NCI-H748 (cell line): ENCODE measurements at regions not wholly inside any gene's neighbourhood (a gene's known extent, or its start where the extent isn't known, plus 50 kb on each side); places are given as distances from the start of the nearest gene placed in this dataset.
"Not testable (repeated sequence)": the region's sequence is repeated elsewhere in the genome, so short reads cannot be mapped to it uniquely, and the experiment has no call there.

Source experiments
- DNase-seq: peaks from one replicate; lab custom pipeline; 2025; ENCODE audit not compliant: unreplicated experiment; lab: John Stamatoyannopoulos, UW

DNA sequence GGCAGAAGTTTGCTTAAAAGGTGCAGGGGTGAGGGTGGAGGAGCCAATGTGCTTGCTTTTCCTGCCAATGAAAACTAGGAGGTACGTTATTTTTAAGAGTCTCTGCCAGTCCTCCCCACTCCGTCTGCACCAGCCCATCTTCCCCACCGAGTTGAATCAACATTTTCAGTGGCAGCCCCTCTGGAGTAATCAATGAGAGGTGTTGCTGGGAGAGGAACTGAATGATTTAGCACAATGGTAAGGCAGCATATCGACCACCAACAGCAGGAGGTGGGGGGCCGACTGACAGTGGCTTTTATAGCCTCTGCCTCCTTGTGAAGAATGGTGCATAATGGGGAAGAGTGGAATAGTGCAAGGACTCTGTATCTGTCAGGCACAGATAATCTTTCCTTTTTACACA is 1465.0 kb upstream of the GOT2 start:
- DNase-seq, result no peak

DNA sequence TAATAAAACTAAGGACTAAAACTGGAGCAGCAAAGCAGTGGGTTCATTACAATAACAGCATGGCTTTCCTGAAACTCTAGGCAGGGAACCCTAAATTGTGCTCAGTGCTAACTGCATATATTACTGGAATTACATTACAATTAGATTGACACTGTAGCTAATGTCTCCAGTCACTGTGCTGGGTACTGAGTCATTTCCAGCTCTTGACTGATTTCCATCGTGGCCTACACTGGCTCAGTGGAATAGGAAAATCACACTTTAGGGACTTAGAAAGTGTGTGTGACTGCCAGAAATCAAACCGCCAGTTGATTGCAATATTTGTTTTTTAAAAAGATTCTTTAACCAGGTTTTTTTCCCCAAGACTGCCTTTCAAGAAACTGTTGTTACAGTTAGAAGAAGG is 1447.4 kb upstream of the GOT2 start:
- no peak for DNase-seq

DNA sequence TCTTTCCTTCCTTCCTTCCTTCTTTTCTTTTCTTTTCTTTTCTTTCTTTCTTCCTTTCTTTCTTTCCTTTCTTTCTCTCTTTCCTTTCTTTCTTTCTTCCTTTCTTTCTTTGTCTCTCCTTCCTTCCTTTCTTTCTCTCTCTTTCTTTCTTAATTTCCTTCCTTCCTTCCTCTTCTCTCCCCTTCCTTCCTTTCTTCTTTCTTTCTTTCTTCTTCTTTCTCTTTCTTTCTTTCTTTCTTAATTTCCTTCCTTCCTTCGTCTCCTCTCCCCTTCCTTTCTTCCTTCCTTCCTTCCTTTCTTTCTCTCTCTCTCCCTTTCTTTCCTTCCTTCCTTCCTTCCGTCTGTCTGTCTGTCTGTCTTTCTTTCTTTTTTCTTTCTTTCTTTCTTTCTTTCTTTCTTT is 1446.5 kb upstream of the GOT2 start:
- DNase-seq, result no peak

DNA sequence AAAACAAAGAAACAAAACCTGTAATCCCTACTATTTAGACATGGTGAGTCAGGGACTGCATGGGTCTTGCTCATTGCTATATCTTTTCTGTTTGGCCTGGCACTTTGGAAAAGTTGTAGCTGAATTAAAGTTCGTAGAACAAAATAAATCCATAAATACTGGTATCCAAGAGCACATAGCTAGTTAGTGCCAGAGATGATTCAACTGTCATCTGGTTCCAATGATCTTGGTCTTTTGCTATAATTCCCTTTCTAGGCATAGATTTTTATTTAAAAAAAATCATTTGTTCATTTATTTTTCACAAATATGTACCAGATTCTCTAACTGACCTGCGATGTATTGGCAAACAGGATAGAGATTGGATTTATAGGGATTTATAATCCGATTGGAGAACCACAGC is 1436.1 kb upstream of the GOT2 start:
- no peak for DNase-seq

DNA sequence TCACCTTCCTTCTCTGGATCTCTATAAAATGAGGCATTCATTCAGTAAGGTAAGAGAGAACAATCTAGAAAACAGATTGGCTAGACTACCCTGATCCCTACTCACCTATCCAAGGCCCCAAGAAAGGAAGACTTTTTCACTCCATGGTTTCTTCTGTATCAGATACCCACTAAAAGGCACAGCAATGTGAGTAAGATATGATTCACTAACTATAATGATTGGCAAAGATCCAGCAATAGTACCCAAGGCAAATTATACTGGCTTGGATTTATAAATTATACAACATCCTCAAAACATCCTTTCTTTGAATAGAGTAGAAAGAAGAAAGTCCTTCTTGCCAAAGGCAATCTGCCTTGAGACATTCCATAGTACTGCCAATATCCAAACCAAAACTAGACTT is 1432.0 kb upstream of the GOT2 start:
- no peak for DNase-seq

- no peak for DNase-seq
Observed at GRCh38 chr16:60151987-60152386, 1417.9 kb upstream of the GOT2 start.

- no peak for DNase-seq
Observed at GRCh38 chr16:60150907-60151306, 1416.8 kb upstream of the GOT2 start.

- no peak for DNase-seq
Observed at GRCh38 chr16:60143348-60143705, 1409.2 kb upstream of the GOT2 start.

- DNase-seq, result no peak
Observed at GRCh38 chr16:60142619-60143347, 1408.7 kb upstream of the GOT2 start.

DNA sequence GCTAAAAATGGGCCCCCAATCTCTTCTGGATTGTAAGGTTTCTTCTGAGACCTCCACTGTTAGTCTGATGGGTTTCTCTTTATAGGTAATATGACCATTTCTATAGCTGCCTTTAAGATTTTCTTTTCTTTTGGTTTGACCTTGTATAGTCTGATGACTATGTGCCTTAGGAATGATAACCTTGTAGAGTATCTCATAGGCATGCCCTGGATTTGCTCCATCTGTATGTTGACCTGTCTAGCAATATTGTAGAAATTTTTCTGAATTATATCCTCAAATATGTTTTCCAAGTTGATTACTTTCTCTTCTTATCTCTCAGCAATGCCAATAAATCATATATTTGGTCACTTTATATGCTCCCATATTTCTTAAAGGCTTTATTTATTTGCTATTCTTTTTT is 1403.8 kb upstream of the GOT2 start:
- DNase-seq, result no peak

DNA sequence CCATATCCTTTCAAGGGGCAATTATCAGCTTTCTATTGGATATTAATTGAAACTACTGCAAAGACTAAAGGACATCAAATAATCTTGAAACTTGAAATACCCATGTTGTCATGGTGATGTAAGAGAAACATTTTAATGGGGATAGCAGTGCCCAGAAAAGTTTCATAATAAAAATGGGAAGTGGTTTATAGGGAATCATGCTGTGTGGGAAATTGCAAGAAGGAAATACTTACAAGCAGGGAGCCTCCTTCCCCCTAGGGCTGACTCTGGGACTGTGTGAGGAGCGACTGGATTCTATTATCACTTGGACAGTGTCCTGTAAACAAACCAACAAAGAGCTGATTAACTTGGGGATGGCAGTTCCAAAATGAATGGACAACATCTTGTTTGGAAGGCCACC is 1393.1 kb upstream of the GOT2 start:
- DNase-seq, result peak; percentile 15

DNA sequence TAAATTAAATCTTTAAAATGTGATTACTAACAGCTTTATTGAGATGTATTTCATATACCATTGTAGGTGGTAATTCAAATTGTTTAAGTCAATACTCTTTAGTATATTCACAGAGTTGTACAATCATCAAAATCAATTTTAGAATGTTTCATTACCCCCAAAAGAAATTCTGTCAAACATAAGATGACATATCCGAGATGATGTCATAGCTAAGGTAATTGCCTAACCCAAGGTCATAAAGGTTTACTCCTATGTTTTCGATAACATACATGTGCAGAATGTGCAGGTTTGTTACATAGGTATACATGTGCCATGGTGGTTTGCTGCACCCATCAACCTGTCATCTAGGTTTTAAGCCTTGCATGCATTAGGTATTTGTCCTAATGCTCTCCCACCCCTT is 1392.0 kb upstream of the GOT2 start:
- DNase-seq, result not testable (repeated sequence)

DNA sequence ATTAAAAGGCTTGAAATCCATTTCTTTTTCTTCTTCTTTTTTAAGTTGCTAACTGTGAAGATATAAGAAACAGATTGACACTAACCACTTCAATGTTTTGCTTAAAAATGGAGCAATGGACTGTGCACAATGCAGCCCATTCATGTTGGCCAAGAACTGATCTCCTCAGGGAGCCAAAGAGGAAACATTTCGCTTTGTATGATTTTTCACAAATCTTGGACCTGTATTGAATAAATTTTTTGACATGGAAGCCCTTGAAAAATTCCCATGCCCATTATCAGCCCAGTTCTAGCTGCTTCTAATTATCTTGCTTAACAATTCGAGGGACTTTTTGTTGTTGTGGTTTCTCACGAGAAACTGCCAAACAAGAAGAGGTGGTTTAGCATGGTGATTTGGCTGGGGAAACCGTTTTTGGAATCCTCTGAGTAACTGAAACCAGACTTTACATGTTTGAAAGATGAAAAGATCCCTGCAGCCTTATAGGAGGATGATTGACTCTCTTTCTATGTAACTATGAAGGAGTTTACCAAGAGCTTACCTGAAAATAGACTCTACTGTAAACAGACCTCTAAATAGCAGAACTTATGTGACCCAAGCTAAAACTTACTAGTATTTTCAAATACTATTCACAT is 1389.4 kb upstream of the GOT2 start:
- no peak for DNase-seq

DNA sequence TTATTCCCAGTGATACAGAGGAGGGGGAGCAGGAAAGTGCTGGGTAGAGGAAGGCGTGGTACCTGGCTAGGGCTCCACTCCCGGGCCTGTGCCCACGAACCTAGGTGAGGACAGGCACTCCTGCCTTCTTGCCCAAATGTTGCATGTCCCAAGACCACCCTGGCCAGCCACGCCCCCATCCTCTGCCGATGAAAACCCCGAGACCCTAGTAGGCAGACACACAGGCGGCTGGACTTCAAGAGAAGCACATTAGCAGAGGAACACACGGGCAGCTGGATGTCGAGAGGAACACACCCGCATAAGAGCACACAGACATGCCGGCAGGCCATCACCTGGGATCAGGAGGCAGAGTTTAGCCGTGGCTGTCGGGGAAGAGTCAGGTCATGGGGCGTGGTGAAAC is 1386.5 kb upstream of the GOT2 start:
- DNase-seq, result peak; percentile 30

DNA sequence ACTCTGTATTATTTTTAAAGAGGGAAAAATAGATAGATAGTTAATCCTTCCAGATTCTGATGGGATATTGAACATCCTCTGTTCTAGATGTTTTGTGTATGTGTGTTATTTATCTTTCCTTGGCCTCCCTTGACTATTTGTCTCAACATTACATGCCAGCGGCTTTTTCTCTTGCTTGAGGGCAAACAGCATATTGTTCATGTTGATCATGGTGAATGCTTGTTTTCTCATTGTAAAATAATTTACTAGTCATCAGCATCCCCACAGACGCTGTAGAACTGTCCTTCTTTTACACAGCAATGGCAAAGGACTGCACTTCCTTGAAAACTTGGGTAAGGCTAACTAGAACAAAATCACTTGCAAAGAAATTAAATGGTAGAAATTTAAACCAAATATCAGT is 1376.4 kb upstream of the GOT2 start:
- no peak for DNase-seq

DNA sequence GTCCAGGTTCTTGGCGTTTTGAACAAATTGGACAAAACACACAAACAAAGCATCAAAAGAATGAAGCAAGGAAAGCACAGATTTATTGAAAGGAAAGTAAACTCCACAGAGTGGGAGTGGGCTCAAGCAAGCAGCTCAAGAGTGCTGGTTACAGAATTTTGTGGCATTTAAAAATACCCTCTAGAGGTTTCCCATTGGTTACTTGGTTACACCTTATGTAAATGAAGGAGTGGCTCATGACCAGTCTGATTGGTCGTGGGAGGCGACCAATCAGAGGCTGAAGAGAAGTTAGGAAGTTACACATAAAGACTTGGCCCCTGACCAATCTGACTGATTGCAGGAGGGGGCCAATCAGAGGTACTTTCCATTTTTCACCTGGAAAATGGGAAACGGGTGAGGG is 1373.8 kb upstream of the GOT2 start:
- no peak for DNase-seq

- no peak for DNase-seq
Observed at GRCh38 chr16:60107437-60107836, 1373.3 kb upstream of the GOT2 start.

DNA sequence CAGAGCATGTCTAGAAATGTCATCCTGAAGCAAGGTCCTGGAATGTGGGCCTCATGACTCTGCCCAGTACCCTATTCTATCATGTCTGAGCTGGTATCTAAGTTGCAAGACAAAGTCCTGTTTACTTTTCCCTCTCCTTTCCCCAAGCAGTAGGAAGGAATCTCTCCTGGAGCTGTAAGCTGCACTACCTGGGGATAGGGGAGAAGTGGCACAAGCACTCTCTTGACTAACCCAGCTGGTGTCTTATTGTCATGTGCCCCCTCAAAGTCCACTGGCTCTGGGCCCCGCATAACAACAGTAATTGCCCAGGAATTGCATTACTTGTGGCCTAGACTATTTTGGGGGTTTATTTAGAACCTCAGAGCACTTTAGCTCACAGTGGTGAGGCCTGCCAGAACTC is 1366.3 kb upstream of the GOT2 start:
- DNase-seq, result no peak

DNA sequence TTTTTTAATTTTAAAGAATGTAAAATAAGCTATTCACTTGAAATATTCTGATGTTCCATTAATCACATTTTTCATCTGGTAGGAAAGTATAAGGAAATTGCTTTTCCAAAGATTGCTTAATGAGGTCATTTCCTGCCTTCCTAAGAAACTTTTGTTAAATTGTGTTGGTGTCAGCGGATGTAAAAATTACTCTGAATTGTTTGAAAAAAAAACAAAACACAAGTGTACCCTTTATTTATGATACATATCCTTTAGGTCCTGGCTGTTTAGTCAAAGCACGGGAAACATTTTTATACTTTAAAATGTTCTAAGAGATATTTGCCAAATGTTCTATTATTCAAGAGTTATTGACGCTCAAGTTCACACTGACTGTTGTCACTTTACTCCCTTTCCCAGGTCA is 1357.4 kb upstream of the GOT2 start:
- DNase-seq, result no peak

DNA sequence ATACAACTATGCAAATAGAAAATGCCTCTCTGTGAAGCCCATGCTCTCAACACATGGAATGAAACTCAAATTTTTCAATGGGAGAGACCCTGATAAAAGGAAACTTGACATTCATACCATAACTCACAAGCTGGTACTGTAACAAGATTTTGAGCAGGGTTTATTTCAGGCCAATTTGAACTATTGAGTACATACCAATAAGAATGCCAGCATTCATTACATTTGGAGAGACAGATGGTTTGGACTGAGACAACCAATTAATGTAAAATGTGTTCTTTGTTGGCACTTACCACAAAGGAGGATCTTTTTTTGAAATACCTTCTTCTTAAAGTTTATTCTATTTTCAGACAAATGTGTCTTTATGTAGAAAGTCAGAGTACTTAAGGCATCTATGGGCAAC is 1357.0 kb upstream of the GOT2 start:
- DNase-seq, result no peak

DNA sequence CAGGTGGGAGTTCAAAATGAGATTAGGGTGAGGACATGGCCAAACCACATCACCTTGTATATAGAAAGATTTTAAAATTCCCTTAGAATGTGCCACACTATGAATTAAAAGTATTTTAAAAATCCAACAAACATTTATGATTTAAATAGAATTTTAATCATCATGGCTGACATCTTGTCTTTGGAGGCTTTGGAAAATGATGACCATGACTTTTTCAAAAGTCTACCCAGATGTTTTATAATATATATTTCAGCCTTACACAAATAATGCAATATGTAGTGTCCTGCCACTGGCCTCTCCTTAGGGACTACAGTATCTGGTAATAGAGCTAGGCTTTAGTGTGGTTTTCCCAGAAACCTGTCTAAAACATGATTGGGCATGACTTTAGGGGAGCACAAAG is 1353.4 kb upstream of the GOT2 start:
- no peak for DNase-seq

- DNase-seq, result not testable (repeated sequence)
Observed at GRCh38 chr16:60078819-60079218, 1344.7 kb upstream of the GOT2 start.

DNA sequence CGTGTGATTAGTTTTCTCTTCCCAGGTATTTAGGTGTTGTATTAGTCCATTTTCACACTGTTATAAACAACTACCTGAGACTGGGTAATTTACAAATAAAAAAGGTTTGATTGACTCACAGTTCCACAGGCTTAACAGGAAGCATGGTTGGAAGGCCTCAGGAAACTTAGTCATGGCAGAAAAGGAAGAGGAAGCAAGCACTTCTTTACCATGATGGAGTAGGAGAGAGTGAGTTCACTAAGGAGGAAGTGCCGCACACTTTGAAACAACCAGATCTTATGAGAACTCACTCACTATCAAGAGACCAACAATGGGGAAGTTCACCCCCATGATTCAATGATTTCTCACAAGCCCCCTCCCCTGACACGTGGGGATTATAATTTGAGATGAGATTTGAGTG is 1343.7 kb upstream of the GOT2 start:
- no peak for DNase-seq
